ENCODE measurements at regions not wholly inside any gene's neighbourhood (a gene's known extent, or its start where the extent isn't known, plus 50 kb on each side); places are given as distances from the start of the nearest gene placed in this dataset.

DNA sequence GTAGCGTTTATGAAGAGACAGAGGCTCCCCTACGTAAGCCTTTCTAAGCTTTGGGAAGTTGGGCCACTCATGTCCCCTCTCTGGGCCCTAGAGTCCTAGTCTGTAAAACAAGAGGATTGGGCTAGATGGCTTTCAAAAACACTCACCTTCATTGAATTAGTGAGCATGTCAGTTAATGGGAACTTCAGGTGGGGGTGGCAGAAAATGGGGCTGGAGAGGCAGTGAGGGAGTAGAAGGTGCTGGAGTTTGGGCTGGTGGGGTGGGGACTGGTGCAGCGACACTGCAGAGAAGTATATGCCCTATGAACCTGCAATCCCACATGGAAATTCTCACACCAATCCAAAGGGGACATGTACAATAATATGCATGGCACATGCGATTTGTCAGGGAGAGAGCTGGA lies 182.7 kb downstream of the C1orf94 start:
- Histone ChIP-seq H3K27me3 (ENCODE audit: insufficient read depth, low read length) (no peaks in the 10 kb centered on the region), H3K4me2 (ENCODE audit: insufficient read depth, insufficient read length, low read length) (no peak overlapping the region), H3K79me1 (ENCODE audit: insufficient read depth, low read depth, low read length, poor library complexity, severe bottlenecking) (no peaks in the 10 kb centered on the region), H3K23ac (ENCODE audit: insufficient read length, low read depth, low read length) (no peak overlapping the region), H3K27ac (ENCODE audit: insufficient read length, low read depth, low read length) (no peak overlapping the region), H3K9me3 (ENCODE audit: control insufficient read depth, low read depth, low read length) (no peaks in the 10 kb centered on the region), H4K8ac (replicated peaks; ENCODE audit: insufficient read length, low read depth, low read length) (no peak overlapping the region), H3K9ac (ENCODE audit: extremely low read depth, insufficient read length, low read length) (no peak overlapping the region), H2AFZ (ENCODE audit: low read length) (no peak overlapping the region), H4K20me1 (ENCODE audit: control insufficient read depth, insufficient read depth, insufficient read length) (no peaks in the 10 kb centered on the region), H3K18ac (ENCODE audit: insufficient read length, low read depth, low read length) (no peak overlapping the region), H2BK20ac (ENCODE audit: low read depth, low read length, poor library complexity, severe bottlenecking) (no peak overlapping the region), H3K79me2 (ENCODE audit: insufficient read depth, low read length) (no peaks in the 10 kb centered on the region), H2BK15ac (ENCODE audit: low read depth, low read length) (no peak overlapping the region), H4K5ac (ENCODE audit: insufficient read length, low read depth, low read length) (no peak overlapping the region), H3K56ac (ENCODE audit: insufficient read length, low read depth, low read length) (no peak overlapping the region), H2BK12ac (ENCODE audit: insufficient read length, low read depth, low read length) (no peak overlapping the region), H2BK5ac (ENCODE audit: insufficient read length, low read length) (no peak overlapping the region), H3K4me1 (ENCODE audit: insufficient read depth, low read length) (no peaks in the 10 kb centered on the region), H3K14ac (ENCODE audit: insufficient read depth, low read length) (no peak overlapping the region), H2BK120ac (ENCODE audit: low read depth, low read length, poor library complexity, severe bottlenecking) (no peak overlapping the region), H3T11ph (ENCODE audit: low read length) (no peak overlapping the region), H3K23me2 (ENCODE audit: insufficient read length, low read depth, low read length, poor library complexity, severe bottlenecking) (no peaks in the 10 kb centered on the region), H3K4ac (ENCODE audit: low read depth, low read length) (no peak overlapping the region), H4K91ac (ENCODE audit: insufficient read length, low read depth, low read length) (no peak overlapping the region), H2AK5ac (ENCODE audit: insufficient read length, low read length) (no peak overlapping the region)
- H3K36me3 Mint-ChIP-seq (ENCODE audit: insufficient read depth in 1 of 3, low read depth in 3 of 3): no peaks in the 10 kb centered on the region
- no peak overlapping the region for H3K4me3 Mint-ChIP-seq
- peaks cover 18% of the 10 kb centered on the region for H3K27me3 Mint-ChIP-seq (ENCODE audit: low read depth)
- H3K4me1 Mint-ChIP-seq: peaks cover 11% of the 10 kb centered on the region in 2 experiments; a peak in 3 of 4 replicates
- H3K9me3 Mint-ChIP-seq: no peaks in the 10 kb centered on the region; a peak in 1 of 5 replicates
- H3K27ac Mint-ChIP-seq: no peak overlapping the region
- TF ChIP-seq, protein P1, sequence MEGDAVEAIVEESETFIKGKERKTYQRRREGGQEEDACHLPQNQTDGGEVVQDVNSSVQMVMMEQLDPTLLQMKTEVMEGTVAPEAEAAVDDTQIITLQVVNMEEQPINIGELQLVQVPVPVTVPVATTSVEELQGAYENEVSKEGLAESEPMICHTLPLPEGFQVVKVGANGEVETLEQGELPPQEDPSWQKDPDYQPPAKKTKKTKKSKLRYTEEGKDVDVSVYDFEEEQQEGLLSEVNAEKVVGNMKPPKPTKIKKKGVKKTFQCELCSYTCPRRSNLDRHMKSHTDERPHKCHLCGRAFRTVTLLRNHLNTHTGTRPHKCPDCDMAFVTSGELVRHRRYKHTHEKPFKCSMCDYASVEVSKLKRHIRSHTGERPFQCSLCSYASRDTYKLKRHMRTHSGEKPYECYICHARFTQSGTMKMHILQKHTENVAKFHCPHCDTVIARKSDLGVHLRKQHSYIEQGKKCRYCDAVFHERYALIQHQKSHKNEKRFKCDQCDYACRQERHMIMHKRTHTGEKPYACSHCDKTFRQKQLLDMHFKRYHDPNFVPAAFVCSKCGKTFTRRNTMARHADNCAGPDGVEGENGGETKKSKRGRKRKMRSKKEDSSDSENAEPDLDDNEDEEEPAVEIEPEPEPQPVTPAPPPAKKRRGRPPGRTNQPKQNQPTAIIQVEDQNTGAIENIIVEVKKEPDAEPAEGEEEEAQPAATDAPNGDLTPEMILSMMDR (conservative IDR thresholded peaks at IDR 0.05): no peak
- no CpG with 5 or more reads among the region's 4 CpGs for WGBS (ENCODE audit: extremely low coverage, insufficient read length, low lambda C conversion rate)
- DNase-seq: peak; percentile 12

Measured in H9 (cell line).